Stomach (tissue), 4 donors: ENCODE measurements at regions not wholly inside any gene's neighbourhood (a gene's known extent, or its start where the extent isn't known, plus 50 kb on each side); places are given as distances from the start of the nearest gene placed in this dataset.
"Not testable (repeated sequence)": the region's sequence is repeated elsewhere in the genome, so short reads cannot be mapped to it uniquely, and the experiment has no call there.

Experiments
- CTCF ChIP-seq, 7 experiments: fragments of 450-650 bp in 4 of 7; fragments of 200-600 bp in 3 of 7; sonication (generic) in 3 of 7; IDR thresholded peaks; one replicate each; pipeline ENCODE4 v1.5.1; 2016 to 2019; ENCODE audit warnings: antibody characterized with exemption in 7 of 7, control low read depth in 2 of 7, mild to moderate bottlenecking in 1 of 7
- POLR2A ChIP-seq, 4 donors: fragments of 450-650 bp; IDR thresholded peaks; one replicate each; pipeline ENCODE4 v1.6.1; 2016; ENCODE audit warnings: antibody characterized with exemption in 4 of 4, control low read depth in 2 of 4, mild to moderate bottlenecking in 1 of 4, moderate library complexity in 1 of 4

DNA sequence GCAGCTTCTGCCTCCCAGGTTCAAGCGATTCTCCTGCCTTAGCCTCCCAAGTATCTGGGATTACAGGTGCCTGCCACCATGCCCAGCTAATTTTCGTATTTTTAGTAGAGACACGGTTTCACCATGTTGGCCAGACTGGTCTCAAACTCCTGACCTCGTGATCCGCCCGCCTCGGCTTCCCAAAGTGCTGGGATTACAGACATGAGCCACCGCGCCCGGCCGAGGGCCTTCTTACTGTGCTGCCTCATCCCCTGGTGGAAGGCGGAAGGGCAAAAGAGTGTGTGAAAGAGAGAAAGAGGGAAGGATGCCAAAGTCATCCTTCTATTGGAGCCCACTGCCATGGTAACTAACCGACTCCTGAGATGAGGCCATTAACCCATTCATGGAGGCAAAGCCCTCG is 399.4 kb upstream of the TENM3 start:
- TF ChIP-seq POLR2A, CTCF (IDR thresholded peaks at IDR 0.05): not testable (repeated sequence)
